OCI-LY1 (cell line): ENCODE measurements at regions not wholly inside any gene's neighbourhood (a gene's known extent, or its start where the extent isn't known, plus 50 kb on each side); places are given as distances from the start of the nearest gene placed in this dataset.

Experiments used
- EZH2 ChIP-seq: fragments of 200-600 bp; sonication (generic), shearing (Covaris generic); IDR thresholded peaks from 2 replicates; pipeline ENCODE4 v1.8.0; 2017; ENCODE audit warnings: borderline replicate concordance, mixed run types, mild to moderate bottlenecking, antibody characterized with exemption, low read length, moderate library complexity, mixed read lengths
- TF ChIP-seq, protein P1 (sequence below): fragments of 200-600 bp; sonication (generic), shearing (Covaris generic); IDR thresholded peaks from 2 replicates; pipeline ENCODE4 v1.5.1; 2017; ENCODE audit warnings: mild to moderate bottlenecking, antibody characterized with exemption, low read length, moderate library complexity, mixed read lengths

DNA sequence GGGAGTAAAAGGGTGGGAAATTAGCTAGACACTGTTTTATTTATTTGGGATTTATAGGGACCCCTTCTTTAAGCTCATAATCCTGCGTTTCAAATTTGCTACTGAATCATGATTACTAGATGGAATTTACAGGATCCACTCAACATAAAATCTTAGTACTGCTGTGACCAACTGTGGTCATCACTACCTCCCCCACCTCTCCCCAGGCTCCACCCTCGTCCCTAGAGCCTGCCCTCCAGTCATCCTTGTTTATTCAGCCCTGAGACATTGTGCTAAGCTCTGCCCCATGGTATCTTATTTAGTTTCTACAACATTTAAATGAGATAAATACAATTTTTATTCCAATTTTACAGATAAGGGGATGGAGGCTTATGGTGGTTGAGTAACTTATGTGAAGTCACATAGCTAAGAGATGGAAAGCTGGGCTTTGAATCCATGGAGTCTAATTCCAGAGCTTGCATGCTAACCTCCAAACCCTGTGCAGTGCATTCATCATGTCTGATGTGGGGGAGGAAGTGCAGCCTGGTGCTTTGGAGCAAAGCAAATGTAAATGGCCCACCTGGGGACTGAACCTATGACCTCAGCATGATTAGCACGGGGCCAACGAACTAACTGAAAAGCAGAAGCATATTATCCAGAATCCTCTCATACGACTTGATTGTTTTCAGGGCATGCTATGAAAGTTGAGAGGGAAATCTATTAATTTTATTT is 502.4 kb downstream of the TMEM182 start:
- TF ChIP-seq, protein P1, sequence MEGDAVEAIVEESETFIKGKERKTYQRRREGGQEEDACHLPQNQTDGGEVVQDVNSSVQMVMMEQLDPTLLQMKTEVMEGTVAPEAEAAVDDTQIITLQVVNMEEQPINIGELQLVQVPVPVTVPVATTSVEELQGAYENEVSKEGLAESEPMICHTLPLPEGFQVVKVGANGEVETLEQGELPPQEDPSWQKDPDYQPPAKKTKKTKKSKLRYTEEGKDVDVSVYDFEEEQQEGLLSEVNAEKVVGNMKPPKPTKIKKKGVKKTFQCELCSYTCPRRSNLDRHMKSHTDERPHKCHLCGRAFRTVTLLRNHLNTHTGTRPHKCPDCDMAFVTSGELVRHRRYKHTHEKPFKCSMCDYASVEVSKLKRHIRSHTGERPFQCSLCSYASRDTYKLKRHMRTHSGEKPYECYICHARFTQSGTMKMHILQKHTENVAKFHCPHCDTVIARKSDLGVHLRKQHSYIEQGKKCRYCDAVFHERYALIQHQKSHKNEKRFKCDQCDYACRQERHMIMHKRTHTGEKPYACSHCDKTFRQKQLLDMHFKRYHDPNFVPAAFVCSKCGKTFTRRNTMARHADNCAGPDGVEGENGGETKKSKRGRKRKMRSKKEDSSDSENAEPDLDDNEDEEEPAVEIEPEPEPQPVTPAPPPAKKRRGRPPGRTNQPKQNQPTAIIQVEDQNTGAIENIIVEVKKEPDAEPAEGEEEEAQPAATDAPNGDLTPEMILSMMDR = no peak
- TF ChIP-seq EZH2 = no peak
